COR-L47 (cell line): ENCODE measurements at regions not wholly inside any gene's neighbourhood (a gene's known extent, or its start where the extent isn't known, plus 50 kb on each side); places are given as distances from the start of the nearest gene placed in this dataset.
A peak's percentile ranks its signal among the peaks of the same experiment; 100 is the strongest.

Experiments
- DNase-seq: peaks from one replicate; lab custom pipeline; 2025; lab: John Stamatoyannopoulos, UW

DNA sequence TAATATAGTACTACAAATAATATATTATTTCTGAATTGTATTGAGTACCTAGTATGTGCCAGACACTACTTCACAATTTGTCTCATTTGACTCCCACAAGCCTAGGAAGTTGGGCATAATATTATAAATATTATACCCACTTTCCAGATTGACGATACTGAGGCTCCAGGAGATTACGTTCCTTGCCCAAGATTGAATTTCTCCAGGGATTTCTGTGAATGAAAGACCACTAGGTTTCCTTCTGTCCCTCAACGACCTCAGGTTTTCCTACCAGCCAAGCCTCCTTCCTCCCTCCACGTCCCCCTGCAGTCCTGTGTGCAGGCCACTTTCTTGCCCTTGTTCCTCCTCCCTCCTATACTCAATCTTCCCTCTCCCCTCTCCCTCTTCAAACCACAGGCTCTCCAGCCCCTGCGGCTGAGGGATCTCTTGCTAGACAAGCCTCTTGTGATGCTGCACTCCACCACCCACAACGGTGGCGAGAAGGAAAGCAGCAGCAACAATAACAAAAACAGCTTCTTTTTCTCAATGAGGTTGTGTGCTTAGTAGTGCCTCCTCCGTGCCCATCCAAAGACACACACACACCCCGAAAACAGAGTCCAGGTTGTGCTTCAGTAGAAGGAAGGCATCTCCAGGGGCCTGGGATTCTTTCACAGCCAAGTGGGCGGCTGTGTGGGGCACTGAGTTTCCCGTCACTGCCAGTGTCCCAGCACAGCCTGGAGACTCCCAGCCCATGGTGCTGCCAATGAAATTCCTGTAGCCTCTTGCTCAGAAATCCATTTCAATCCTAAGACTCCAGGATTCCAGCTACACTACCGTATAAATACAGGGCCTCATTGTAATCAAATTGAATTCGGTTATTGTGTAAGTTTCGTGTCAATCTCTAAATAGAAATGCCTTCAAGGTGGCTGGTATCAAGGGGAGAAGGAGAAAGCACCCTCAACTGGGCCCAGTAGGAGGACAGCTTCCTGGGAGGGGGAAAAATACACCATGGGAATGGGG, 94.4 kb downstream of the NCR2 start:
- DNase-seq: no peak

DNA sequence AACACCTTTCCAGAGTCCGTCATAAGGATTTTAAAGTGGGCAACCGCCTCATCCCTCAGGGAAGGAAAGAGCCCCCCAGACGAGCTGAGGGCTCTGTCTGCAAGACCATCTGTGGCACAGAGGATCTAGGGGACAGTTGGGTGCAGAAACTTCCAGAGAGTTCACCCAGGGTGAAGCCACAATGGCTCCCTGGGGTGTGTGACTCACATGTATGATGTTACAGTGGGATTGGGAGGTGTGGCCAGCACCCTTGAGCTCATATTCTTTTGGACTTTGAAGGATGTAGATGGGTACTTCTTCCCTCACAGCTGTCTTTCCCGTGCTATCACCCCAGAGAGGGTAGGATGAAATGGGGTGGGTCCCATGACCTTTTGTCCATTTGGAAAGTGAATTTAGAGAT, 95.5 kb downstream of the NCR2 start:
- DNase-seq: no peak

DNA sequence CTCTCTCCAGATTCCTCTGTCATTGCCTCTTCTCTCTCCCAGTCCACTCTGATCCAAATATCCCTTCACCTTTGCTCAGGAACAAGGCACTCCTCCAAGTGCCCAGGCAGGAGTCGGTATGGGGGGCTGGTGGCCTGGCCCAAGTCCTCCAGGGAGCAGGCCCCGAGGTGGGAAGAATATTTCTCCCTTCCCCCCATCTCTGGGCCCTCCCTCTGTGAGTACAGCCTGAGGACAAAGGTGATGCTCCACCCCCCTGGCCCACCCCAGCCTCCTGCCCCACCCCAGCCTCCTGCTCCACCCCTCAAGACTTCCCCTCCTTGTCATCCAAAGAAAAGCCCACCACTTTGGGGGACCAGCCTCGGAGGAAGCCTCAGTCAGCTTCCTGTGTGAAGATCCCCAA, 96.9 kb downstream of the NCR2 start:
- no peak for DNase-seq

DNA sequence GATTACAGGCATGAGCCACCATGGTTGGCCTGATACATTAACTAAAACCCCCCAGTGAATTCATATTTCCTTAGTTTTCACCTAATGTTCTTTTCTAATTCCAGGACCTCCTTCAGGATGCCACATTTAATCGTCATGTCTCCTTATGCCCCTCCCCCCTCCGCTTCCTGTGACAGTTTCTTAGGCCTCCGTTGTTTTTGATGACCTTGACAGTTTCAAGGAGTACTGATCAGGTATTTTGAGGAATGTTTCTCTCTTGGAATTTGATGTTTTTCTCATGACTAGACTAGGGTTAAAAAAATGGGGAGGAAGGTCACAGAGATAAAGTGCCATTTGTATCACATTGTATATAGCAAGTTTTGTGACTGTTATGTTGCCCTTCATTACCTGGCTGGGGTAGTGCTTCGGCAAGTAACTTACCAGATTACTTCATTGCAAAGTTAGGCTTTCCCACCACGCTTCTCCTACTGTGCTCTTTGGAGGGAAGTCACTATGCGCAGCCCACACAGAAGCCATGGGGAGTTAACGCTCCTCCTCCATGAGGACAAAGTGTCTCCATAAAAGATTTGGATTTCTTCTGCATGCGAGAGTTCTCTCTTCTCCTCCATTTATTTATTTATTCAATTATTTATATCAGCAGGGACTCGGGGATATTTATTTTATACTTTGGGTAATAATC, 99.5 kb downstream of the NCR2 start:
- no peak for DNase-seq

DNA sequence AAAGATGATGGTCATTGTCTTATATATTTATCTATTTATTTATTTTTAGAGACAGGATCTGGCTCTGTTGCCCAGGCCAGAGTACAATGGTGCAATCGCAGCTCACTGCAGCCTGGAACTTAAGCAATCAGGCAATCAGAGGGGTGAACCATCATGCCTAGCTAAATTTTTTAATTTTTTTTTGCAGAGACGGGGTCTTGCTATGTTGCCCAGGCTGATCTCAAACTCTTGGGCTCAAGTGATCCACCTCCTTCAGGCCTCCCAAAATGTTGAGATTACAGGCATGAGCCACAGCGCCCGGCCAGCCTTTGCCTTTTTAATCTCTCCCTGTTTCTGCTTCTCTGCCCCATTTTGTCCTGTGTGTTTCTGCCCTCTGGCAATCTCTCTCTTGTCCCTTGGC, 102.2 kb downstream of the NCR2 start:
- no peak for DNase-seq

DNA sequence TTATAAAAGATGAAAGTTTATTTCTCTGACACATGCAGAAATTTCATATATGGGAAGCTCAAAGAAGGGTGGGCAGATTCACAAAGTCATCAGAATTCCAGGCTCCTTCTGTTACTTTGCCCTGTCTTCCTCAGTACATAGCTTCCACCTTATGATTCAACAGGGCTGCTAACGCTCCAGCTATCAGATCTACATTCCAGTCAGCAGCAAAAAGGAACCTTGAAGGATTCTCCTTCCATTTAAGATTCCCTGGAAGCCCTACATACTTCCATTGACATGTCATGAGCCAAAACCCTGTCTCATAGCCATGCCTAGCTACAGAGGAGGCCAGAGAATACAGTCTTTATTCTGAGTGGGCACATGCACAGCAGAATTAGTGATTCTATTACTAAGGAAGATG, 103.3 kb downstream of the NCR2 start:
- no peak for DNase-seq

DNA sequence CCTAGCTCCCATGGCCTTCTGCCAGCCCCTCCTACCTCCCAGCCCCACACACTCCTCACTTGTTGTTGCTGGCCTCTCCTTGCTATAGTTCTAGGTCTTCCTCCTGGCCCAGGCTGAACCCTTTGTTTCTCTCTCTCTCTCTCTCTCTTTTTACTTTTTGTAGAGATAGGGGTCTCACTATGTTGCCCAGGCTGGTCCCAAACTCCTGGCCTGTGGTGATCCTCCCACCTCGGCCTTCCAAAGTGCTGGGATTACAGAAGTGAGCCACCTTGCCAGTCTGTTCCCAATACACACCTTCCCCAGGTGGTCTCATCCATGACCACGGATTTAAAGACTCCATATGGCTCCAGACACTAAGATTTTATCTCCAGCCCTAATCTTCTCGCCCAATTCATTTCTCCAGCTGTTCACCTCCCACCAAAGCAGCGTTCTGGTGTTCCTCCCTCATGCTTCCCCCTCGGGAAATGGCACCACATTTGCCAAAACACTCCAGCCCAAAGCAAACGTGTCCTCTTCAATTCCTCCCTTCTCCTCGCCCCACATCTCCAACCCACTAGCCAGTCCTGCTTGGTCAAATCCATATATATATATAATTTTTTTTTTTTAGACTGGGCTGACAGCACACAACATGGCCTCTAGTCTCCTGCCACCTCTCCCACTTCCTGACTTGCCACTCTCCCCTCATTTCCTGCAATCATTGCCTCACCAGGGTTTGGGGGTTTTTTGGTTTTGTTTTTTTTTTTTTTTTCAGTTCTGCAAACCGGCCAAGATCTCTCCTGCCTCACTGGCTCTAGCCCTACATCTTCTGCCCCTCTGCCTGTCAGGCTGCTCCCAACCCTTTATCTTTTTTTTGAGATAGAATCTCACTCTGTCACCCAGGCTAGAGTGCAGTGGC, 104.4 kb downstream of the NCR2 start:
- DNase-seq: no peak

DNA sequence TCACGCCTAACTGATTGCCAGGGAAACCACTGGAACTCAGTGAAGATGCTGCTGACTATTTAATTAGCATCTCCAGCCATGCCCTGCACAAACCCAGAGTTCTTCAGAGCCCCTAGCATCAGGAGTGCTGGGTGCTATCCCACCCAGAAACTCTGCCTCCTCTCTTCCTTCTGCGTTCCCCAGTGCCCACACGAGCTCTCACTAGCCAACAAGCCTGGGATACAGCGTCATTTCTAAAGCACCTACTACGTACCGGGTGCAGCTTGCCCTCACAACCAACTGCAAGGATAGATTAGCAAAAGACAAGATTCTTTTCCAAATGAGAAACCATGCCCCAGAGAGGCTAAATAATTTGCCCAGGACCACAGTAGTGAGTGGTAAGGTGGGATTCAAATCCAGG, 105.2 kb upstream of the FOXP4 start:
- no peak for DNase-seq

DNA sequence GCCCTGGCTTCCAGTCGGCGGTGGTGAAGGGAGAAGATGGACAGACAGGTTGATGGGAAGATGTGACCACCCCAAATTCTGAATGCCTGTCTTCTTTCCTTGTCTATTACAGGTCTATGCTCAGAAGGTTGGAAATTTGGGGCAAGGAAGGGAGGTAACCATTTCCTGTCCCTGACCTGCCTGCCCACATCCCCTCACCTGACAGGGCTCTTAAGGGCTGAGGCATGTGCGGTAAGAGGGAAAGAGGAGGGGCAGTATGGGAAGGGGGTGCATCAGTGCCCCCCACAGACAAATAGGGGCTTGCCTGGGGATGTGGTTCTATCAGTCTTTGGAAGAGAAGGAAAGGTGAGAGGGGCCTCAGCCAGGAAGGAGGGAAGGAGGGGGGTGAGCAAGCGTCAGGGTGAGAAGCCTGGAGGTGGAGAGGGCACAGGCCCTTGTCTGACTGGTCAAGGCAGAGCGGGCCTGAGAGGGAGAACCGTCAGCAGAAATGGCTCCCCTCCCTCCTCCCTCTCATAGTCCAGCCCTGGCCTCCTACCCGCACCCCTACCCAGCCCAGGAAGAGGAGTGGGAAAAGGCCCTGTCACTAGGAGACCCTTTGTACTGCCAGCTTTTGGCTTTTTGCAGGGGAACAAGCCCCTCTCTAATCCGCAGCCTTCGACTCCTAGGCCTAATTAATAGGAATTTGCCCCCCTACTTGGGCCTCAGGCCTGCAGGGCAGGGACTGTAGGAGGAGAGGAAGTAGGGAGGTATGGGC, 104.4 kb upstream of the FOXP4 start:
- DNase-seq: no peak

DNA sequence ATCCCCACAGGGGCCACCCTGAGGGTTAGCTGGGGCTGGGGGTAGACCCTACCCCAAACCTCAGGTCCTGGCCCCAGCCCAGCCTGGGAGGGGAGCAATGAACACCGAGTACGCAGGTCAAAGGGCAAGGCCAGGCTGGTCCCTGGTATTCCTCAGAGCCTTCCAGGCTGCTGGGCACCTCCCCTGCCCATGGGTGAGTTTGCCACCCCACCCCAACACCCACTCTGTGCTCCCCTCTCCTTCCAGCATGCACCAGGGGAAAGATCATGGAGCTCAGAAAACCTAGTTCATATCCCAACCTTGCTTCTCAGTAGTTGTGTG, 103.9 kb upstream of the FOXP4 start:
- DNase-seq: no peak

DNA sequence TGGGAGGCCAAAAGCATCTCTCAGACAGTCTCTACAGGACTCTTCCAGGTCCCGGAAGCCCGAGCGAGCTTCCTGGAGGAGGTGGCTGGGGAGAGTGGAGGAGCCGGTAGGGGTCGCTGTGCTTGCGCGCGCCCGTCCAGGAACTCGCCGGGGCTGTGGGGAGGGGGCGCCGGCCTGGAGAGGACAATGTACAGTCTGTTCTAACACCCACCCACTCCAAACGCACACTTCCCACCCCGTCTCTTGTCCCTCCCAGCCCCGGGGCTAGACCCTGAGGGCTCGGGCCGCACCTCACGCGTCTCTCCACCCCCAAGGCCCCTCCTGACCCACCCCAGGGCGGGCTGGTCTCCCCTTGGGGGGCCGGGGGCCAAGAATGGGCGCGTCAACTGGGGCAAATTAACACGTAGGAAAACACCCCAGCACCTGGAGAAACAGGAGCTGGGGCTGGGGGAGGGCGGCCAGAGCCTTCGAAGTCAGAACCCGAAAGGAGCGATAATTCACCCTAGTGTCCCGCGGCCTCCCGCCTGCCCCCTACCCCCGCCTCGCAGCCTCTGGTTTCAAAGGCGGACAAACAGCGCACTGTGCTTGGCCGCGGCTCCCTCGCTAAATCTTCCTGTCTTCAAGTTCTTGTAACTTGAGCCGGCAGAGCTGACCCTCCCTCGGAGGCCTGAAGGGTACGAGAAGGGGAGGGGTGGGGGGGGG, 103.2 kb upstream of the FOXP4 start:
- no peak for DNase-seq

DNA sequence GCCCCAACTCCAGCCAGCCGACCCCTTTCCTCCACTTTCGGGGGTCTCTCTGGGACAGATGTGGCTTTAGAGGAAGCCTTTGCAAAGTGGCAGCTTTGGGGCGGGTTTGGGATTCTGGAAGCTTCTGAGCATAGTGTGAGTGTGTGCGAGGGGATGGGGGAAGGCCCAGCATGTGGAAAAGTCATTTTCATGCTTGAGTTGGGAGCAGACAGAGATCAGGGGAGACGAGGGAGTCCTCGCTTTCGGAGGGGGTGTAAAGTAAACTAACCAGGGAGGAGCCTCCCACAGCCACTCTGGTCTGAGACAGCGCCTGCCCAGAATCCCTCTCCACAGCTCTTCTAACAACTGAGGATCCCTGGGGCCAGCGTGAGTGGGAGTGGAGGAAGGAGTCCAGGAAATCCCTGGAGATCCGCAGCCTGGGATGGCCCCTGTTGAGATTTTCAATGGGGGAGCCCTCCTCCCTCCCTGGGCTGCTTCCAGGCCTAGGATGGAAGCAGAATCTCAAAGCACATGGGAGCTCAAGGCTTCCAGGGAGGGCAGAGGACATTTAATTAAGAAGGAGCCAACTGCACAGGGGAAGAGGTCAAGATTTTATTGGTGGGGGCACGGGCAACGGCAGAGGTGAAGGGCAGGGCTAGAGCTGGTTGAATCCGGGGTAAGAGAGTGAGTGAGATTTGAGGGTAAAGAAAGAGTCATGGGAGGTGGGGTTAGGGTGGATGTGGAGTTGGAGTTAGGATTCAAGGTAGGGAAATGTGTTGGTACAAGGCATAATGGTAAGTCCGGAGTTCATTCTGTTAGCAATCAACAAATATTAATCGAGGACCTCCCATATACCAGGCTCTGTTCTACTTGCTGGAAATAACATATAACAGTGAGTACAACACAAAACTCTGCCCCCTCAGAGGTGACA, 102.3 kb upstream of the FOXP4 start:
- DNase-seq: no peak

DNA sequence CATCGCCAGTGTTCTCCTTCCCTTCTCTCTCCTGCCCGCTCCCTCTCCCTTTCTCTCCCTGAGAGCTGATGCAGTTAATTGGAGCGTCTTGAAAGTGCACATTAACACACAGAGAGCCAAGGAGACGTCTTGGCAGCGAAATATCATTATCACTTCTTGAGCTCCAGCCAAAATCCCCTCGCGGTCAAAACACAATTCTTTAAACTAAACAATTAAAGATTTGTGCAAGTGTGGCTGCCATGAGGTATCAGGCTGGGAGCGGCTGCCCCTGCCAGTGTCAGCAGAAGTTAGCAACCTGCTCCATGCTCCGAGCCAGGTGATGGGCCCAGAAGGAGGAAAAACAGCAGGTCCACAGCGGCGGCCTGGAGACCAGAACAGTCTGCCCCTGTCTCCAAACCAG, 100.9 kb upstream of the FOXP4 start:
- no peak for DNase-seq

DNA sequence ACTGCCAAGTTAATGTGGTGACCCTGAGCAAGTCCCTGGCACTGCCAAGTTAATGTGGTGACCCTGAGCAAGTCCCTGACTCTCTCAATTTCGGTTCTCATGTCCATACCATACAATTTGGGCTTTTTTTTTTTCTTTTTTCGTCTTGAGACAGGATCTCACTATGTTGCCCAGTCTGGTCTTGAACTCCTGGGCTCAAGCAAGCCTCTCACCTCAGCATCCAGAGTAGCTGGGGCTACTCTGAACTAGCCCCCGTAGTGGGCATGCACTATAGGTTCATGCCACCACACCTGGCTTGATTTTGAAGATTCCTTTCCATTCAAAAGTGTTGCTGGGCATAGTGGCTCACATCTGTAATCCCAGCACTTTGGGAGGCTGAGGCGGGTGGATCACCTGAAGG, 100.0 kb upstream of the FOXP4 start:
- DNase-seq: no peak

DNA sequence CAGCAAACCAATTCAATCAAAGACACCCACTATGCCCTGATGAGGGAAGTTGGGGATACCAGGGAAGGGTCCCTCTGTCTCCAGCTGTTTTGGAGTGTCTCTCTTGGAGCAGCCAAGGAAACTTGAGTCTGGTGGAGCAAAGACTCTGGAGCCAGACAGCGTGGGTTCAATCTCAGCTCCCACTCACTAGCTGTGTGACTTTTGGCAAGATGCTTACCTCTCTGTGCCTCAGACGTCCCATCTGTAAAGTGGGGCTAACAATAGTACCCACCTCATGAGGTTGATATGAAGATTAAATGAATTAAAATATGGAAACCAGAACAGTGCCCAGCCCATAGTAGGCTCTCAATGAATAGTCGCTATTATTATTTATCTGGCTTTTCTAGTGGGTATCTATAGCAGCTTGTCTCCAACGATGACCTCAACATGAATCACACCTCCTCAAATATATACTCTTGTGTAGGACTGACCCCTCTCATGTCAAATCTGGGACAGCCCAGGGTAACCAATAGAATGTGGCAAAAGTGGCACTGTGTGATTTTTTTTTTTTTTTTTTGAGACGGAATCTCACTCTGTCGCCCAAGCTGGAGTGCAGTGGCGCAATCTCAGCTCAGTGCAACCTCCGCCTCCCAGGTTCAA, 99.2 kb upstream of the FOXP4 start:
- no peak for DNase-seq

DNA sequence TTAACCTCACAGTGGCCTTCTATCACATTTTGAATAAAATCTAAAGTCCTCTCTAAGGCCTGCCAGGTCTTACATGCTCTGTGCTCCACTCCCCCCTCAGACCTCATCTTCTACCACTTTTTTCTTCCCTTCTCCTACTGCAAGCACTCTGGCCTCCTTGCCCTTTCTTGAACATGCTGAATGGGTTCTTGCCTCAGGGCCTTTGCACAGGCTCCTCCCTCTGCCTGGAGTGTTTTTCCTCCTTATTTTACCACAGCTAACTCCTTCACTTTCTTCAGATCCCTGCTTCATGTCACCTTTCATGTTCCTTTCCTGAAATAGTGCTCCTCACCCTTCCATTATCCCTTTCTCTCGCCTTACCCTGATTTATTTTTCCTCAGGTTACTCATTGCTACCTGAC, 97.9 kb upstream of the FOXP4 start:
- no peak for DNase-seq

DNA sequence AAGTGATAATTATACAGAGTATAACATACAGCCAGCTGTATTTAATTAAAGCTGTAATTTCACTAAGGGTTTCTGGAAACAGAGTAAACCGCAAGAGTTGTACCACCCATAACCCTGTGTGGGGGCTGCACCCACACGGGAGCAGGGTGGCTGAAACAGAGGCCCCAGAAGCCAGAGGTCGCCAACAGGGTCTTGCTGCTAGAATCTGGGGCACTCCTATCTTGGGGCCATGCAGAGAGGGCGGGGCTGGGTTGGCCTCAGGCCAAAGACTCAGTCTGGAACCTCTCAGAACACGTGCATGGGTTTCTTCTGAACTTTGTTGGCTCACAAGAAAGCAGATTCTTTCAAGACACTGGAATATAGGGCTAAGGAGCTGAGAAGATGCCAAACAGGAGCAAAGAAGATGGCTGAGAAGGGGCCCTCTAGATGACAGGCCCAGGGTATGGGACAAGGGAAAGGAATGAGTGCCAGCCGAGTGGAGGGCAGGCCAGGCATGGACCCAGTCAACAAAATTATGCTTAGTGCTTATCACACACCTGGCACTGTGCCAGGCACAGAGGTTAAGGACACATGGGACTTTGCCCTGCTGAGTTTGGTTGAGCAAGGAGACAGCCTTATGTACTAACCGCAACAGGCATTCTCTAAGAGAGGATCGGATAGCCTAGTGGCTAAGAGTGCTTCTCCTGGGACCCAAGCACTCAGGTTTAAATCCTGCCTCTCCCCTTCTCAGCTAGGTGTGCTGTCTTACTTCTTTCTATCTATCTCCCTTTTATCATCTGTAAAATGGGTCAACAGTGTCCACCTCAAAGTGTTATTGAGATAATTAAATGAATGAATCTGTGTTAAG, 96.6 kb upstream of the FOXP4 start:
- peak; percentile 50 for DNase-seq

DNA sequence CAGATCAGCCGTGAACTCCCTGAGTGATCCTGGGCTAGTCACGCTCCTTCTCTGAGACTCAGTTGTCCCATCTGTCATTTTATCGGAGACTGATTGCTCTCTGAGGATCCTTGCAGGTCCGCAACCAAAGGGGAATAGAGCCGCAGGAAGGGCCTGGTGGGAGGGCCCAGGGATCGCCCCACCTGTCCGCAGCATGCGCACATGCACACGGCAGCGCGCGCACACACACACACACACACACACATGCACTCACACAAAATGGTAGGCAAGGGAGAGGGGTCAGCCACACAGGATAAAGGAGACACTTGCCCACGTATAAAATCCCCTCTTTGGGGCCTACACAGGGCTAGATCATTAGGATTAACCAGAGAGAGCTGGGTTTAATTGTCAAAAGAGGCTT, 95.6 kb upstream of the FOXP4 start:
- DNase-seq: no peak

DNA sequence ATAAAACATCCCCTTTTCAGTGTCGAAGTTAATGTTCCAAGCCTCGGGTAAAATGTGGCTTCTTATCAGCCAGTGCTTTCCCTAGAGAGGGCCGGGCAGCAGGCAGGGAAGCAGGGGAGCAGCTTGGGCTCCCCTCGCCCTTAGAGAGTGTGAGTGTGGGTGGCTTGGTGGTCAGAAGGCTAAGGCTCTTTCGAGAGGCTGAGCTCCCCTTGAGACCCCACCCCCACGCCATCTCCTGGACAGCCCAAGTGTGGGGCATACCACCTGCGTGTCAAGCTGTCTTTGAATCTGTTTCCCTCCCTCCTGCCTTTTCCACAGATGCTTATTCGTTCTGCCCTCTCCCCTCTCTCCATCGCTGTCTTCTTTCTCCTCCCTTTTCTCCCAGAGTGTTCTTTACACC, 95.1 kb upstream of the FOXP4 start:
- peak; percentile 10 for DNase-seq
